ENCODE measurements at regions not wholly inside any gene's neighbourhood (a gene's known extent, or its start where the extent isn't known, plus 50 kb on each side); places are given as distances from the start of the nearest gene placed in this dataset.

DNA sequence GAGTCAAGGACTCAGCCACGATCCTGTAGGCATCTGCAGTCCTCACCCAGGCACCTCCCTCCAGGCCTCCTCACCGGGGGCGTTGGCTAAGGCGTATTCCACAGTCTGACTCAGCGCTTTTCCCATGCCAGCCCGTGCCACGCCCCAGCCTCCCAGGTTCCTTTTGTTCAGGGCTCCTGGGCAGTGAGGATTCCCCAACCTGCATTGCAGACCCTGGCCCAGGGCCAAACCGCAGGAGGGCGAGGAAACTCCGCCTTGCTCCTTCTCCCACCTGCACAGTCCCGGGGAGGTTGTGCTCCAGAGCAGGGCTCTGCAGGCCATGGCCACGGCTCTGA, 202.8 kb upstream of the CST7 start:
- no peaks in the 10 kb centered on the region for H3F3A ChIP-seq (ENCODE audit: insufficient read depth, low read length)
- TF ChIP-seq EZH2phosphoT487 (IDR thresholded peaks at IDR 0.05; ENCODE audit: low read length): no peak
- TF ChIP-seq EZH2 (optimal IDR thresholded peaks at IDR 0.05; ENCODE audit: low read depth, low read length): no peak
- no peak for TF ChIP-seq CTCF (IDR thresholded peaks at IDR 0.05; ENCODE audit: low read length)
- H2AFZ ChIP-seq (ENCODE audit: low read length): no peak overlapping the region
- no peaks in the 10 kb centered on the region for H3K79me2 ChIP-seq (ENCODE audit: low read length)
- H3K27ac ChIP-seq (ENCODE audit: low read length): no peak overlapping the region
- no peaks in the 10 kb centered on the region for H4K20me1 ChIP-seq (ENCODE audit: insufficient read depth, low read length)
- no peaks in the 10 kb centered on the region for H3K36me3 ChIP-seq (replicated peaks; ENCODE audit: insufficient read depth, low read length)
- no peaks in the 10 kb centered on the region for H3K9me3 ChIP-seq (replicated peaks; ENCODE audit: insufficient read depth, low read length)
- no peak overlapping the region for H3K4me3 ChIP-seq (ENCODE audit: low read length)
- no peak overlapping the region for H3K4me2 ChIP-seq (ENCODE audit: low read depth, low read length)
- no peaks in the 10 kb centered on the region for H3K27me3 ChIP-seq (replicated peaks; ENCODE audit: insufficient read depth, low read length)
- H3K4me1 ChIP-seq (ENCODE audit: low read length): no peaks in the 10 kb centered on the region
- H3K9me2 ChIP-seq (replicated peaks; ENCODE audit: insufficient read depth, low read length): no peaks in the 10 kb centered on the region
- no peak for DNase-seq
- no peak overlapping the region for H3K9ac ChIP-seq (ENCODE audit: low read length)

DNA sequence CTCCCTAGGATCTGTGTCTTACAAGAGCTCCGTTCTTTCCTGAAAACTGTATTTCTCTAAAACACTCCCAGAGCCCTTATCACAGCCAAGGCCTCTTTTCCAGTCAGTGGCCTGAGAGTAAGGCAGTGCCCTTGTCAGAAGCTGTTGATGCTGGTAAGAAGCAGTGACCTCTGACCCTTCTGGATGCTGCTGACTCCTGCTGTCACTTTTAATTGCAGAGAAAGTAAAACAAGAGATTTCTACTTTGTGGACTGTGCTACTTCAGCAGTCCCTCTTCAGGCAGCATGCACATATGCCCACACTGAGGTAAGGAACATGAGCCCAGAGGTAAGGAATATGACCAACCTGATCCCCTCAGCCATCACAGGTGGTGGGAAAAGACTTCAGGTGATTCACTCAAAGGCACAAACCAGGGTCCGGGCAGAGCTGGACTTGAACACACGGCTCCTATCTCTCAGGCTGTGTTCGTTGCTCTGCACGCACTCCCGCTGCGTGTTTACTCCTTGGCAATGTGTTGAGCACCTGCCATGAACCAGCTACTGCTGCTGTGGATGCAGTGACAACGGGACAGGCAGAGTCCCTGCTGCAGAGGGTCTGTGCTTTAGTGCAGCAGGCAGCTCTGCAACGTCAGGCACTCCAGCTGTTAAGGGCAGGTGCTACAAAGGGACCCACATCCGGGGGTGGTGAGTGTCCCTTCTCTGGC, 201.9 kb upstream of the CST7 start:
- no peak for DNase-seq
- H3K9me3 ChIP-seq (replicated peaks; ENCODE audit: insufficient read depth, low read length): no peaks in the 10 kb centered on the region
- no peak overlapping the region for H3K27ac ChIP-seq (ENCODE audit: low read length)
- TF ChIP-seq CTCF (IDR thresholded peaks at IDR 0.05; ENCODE audit: low read length) (no peak), EZH2 (optimal IDR thresholded peaks at IDR 0.05; ENCODE audit: low read depth, low read length) (no peak), EZH2phosphoT487 (IDR thresholded peaks at IDR 0.05; ENCODE audit: low read length) (no peak)
- no peaks in the 10 kb centered on the region for H3K9me2 ChIP-seq (replicated peaks; ENCODE audit: insufficient read depth, low read length)
- no peaks in the 10 kb centered on the region for H3K36me3 ChIP-seq (replicated peaks; ENCODE audit: insufficient read depth, low read length)
- H3K4me2 ChIP-seq (ENCODE audit: low read depth, low read length): no peak overlapping the region
- no peak overlapping the region for H3K4me3 ChIP-seq (ENCODE audit: low read length)
- no peaks in the 10 kb centered on the region for H4K20me1 ChIP-seq (ENCODE audit: insufficient read depth, low read length)
- no peaks in the 10 kb centered on the region for H3F3A ChIP-seq (ENCODE audit: insufficient read depth, low read length)
- H3K27me3 ChIP-seq (replicated peaks; ENCODE audit: insufficient read depth, low read length): no peaks in the 10 kb centered on the region
- no peak overlapping the region for H2AFZ ChIP-seq (ENCODE audit: low read length)
- no peaks in the 10 kb centered on the region for H3K4me1 ChIP-seq (ENCODE audit: low read length)
- no peak overlapping the region for H3K9ac ChIP-seq (ENCODE audit: low read length)
- no peaks in the 10 kb centered on the region for H3K79me2 ChIP-seq (ENCODE audit: low read length)

DNA sequence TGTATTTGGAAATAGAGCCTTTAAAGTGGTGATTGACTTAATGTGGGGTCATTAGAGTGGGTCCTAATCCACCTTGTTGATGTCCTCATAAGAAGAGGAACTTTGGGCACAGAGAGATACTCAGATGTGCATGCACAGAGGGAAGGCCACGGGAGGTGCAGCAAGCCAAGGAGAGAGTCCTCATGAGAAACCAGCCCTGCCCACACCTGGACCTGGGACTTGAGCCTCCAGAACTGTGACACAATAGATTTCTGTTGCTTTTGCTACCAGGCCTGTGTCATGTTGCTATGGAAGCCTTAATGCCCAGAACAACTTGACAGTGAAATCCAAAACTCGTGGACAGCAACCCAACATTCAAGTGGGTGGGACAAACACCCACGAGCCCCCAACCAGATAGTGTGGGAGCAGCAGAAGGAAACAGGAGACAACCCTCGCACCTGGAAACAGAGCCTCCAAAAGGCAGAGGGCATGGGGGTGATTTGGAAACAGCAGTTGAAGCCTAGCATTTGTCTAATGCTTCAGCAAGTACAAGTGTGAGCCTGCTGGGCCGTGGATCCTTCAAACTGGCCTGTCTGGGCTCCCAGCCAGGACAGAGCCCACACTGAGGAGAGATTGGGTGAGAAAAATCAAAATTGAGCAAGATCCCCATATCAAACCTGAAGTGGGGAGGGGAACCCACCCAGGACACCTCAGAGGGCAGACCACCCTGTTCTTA, 201.0 kb upstream of the CST7 start:
- no peak overlapping the region for H3K4me2 ChIP-seq (ENCODE audit: low read depth, low read length)
- H3K27me3 ChIP-seq (replicated peaks; ENCODE audit: insufficient read depth, low read length): no peaks in the 10 kb centered on the region
- no peak for DNase-seq
- no peaks in the 10 kb centered on the region for H3K79me2 ChIP-seq (ENCODE audit: low read length)
- TF ChIP-seq EZH2 (optimal IDR thresholded peaks at IDR 0.05; ENCODE audit: low read depth, low read length) (no peak), EZH2phosphoT487 (IDR thresholded peaks at IDR 0.05; ENCODE audit: low read length) (no peak), CTCF (IDR thresholded peaks at IDR 0.05; ENCODE audit: low read length) (no peak)
- no peak overlapping the region for H2AFZ ChIP-seq (ENCODE audit: low read length)
- H3K9me2 ChIP-seq (replicated peaks; ENCODE audit: insufficient read depth, low read length): no peaks in the 10 kb centered on the region
- no peaks in the 10 kb centered on the region for H3K4me1 ChIP-seq (ENCODE audit: low read length)
- no peaks in the 10 kb centered on the region for H3K36me3 ChIP-seq (replicated peaks; ENCODE audit: insufficient read depth, low read length)
- H3K4me3 ChIP-seq (ENCODE audit: low read length): no peak overlapping the region
- H3K27ac ChIP-seq (ENCODE audit: low read length): no peak overlapping the region
- no peaks in the 10 kb centered on the region for H3F3A ChIP-seq (ENCODE audit: insufficient read depth, low read length)
- H3K9ac ChIP-seq (ENCODE audit: low read length): no peak overlapping the region
- no peaks in the 10 kb centered on the region for H3K9me3 ChIP-seq (replicated peaks; ENCODE audit: insufficient read depth, low read length)
- H4K20me1 ChIP-seq (ENCODE audit: insufficient read depth, low read length): no peaks in the 10 kb centered on the region
